ENCODE measurements at regions not wholly inside any gene's neighbourhood (a gene's known extent, or its start where the extent isn't known, plus 50 kb on each side); places are given as distances from the start of the nearest gene placed in this dataset.

DNA sequence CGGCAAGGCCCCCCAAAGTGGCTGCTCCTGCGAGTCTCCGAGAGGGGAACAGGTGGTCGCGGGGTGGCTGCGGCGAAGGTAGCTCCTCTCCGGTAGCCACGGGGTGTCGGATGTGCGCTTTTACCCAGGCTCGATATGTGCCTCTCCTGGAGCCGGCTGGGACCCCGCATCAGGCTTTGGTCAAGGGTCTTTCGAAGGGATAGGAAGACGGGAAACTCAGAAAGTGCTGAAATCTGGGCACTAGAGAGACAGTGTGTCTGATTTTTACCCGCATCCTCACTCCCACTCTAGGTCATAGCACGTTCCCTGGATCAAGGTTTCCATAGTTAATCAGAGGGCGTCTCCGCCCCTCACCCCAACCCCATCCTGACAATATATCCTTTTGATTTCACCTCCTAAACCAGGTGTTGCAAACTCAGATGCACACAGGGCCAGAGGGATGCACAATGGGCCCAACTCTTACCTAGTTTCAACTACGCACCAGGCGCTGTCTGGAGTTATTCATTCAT, 156.9 kb downstream of the PTPN11 start:
- peaks cover 3% of the 10 kb centered on the region for H3K27me3 ChIP-seq (ENCODE audit: insufficient read depth, poor library complexity, severe bottlenecking)
- H3K27ac ChIP-seq (replicated peaks): no peak overlapping the region
- DNase-seq (ENCODE audit: low read depth in 1 of 2, low spot score in 1 of 2): no peak
- no peak overlapping the region for H3K4me3 ChIP-seq (replicated peaks; ENCODE audit: insufficient read depth, low read length)
- TF ChIP-seq, protein P1, sequence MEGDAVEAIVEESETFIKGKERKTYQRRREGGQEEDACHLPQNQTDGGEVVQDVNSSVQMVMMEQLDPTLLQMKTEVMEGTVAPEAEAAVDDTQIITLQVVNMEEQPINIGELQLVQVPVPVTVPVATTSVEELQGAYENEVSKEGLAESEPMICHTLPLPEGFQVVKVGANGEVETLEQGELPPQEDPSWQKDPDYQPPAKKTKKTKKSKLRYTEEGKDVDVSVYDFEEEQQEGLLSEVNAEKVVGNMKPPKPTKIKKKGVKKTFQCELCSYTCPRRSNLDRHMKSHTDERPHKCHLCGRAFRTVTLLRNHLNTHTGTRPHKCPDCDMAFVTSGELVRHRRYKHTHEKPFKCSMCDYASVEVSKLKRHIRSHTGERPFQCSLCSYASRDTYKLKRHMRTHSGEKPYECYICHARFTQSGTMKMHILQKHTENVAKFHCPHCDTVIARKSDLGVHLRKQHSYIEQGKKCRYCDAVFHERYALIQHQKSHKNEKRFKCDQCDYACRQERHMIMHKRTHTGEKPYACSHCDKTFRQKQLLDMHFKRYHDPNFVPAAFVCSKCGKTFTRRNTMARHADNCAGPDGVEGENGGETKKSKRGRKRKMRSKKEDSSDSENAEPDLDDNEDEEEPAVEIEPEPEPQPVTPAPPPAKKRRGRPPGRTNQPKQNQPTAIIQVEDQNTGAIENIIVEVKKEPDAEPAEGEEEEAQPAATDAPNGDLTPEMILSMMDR (IDR thresholded peaks at IDR 0.05; ENCODE audit: insufficient read depth, low read length): no peak
- TF ChIP-seq GABPA (IDR thresholded peaks at IDR 0.05; ENCODE audit: low read depth) (no peak), POLR2AphosphoS5 (IDR thresholded peaks at IDR 0.05; ENCODE audit: low read depth) (no peak), SPI1 (IDR thresholded peaks at IDR 0.05; ENCODE audit: borderline replicate concordance, low read depth) (no peak)
- TF ChIP-seq, protein P2, sequence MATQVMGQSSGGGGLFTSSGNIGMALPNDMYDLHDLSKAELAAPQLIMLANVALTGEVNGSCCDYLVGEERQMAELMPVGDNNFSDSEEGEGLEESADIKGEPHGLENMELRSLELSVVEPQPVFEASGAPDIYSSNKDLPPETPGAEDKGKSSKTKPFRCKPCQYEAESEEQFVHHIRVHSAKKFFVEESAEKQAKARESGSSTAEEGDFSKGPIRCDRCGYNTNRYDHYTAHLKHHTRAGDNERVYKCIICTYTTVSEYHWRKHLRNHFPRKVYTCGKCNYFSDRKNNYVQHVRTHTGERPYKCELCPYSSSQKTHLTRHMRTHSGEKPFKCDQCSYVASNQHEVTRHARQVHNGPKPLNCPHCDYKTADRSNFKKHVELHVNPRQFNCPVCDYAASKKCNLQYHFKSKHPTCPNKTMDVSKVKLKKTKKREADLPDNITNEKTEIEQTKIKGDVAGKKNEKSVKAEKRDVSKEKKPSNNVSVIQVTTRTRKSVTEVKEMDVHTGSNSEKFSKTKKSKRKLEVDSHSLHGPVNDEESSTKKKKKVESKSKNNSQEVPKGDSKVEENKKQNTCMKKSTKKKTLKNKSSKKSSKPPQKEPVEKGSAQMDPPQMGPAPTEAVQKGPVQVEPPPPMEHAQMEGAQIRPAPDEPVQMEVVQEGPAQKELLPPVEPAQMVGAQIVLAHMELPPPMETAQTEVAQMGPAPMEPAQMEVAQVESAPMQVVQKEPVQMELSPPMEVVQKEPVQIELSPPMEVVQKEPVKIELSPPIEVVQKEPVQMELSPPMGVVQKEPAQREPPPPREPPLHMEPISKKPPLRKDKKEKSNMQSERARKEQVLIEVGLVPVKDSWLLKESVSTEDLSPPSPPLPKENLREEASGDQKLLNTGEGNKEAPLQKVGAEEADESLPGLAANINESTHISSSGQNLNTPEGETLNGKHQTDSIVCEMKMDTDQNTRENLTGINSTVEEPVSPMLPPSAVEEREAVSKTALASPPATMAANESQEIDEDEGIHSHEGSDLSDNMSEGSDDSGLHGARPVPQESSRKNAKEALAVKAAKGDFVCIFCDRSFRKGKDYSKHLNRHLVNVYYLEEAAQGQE (IDR thresholded peaks at IDR 0.05; ENCODE audit: insufficient replicate concordance, low read depth): no peak

GRCh38 chr12:112577473-112578329, 159.0 kb downstream of the PTPN11 start:
- TF ChIP-seq GABPA (IDR thresholded peaks at IDR 0.05; ENCODE audit: low read depth) (no peak), SPI1 (IDR thresholded peaks at IDR 0.05; ENCODE audit: borderline replicate concordance, low read depth) (no peak), POLR2AphosphoS5 (IDR thresholded peaks at IDR 0.05; ENCODE audit: low read depth) (no peak)
- TF ChIP-seq, protein P2 (IDR thresholded peaks at IDR 0.05; ENCODE audit: insufficient replicate concordance, low read depth): no peak
- TF ChIP-seq, protein P1 (IDR thresholded peaks at IDR 0.05; ENCODE audit: insufficient read depth, low read length): no peak
- Histone ChIP-seq H3K4me3 (replicated peaks; ENCODE audit: insufficient read depth, low read length) (no peak overlapping the region), H3K27me3 (ENCODE audit: insufficient read depth, poor library complexity, severe bottlenecking) (peaks cover 3% of the 10 kb centered on the region), H3K27ac (replicated peaks) (no peak overlapping the region)
- DNase-seq (ENCODE audit: low read depth in 1 of 2, low spot score in 1 of 2): no peak

DNA sequence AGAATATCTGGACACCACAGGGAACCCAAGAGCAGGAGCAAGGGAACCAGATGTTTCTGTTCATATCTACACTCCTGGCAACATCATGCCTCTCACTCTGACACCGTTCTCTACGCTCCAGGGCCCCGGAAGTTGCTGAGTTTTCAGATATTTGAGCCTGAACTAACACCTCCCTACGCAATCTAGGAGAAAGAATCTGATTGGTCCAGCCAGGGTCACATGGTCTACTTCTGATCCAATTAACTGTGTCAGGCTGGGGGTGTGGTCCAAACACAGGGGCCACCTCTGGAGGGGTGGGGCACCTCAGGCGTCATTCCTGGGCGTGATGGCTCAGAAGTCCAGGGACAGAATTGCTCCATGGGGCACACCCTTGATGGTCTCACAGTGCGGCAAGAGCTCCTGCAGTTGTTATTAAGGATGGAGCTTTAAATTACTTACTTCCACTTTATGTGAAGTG, 165.5 kb downstream of the PTPN11 start:
- TF ChIP-seq, protein P1 (IDR thresholded peaks at IDR 0.05; ENCODE audit: insufficient read depth, low read length): no peak
- TF ChIP-seq GABPA (IDR thresholded peaks at IDR 0.05; ENCODE audit: low read depth): no peak
- no peak for TF ChIP-seq POLR2AphosphoS5 (IDR thresholded peaks at IDR 0.05; ENCODE audit: low read depth)
- TF ChIP-seq, protein P2 (IDR thresholded peaks at IDR 0.05; ENCODE audit: insufficient replicate concordance, low read depth): no peak
- no peak for TF ChIP-seq SPI1 (IDR thresholded peaks at IDR 0.05; ENCODE audit: borderline replicate concordance, low read depth)
- DNase-seq (ENCODE audit: low read depth in 1 of 2, low spot score in 1 of 2): no peak
- Histone ChIP-seq H3K27ac (replicated peaks) (no peak overlapping the region), H3K4me3 (replicated peaks; ENCODE audit: insufficient read depth, low read length) (no peak overlapping the region), H3K27me3 (ENCODE audit: insufficient read depth, poor library complexity, severe bottlenecking) (no peaks in the 10 kb centered on the region)
